GM20431 (cell line): ENCODE measurements at regions not wholly inside any gene's neighbourhood (a gene's known extent, or its start where the extent isn't known, plus 50 kb on each side); places are given as distances from the start of the nearest gene placed in this dataset.
"Not testable (repeated sequence)": the region's sequence is repeated elsewhere in the genome, so short reads cannot be mapped to it uniquely, and the experiment has no call there.

Source experiments
- in situ Hi-C: fragments of 300-500 bp; cut with MseI, MboI; formaldehyde crosslinking; loops from one replicate; pipeline ENCODE4 v1.15.0; 2020; ENCODE audit warnings: low sequenced_read_pairs; ENCODE audit not compliant: unreplicated experiment

- in situ Hi-C loops, result no loop called here
Observed at GRCh38 chr12:34097213-34097612, 74.9 kb downstream of the ALG10 start.

GRCh38 chr12:34105392-34105933 is 83.2 kb downstream of the ALG10 start:
- in situ Hi-C loops, result no loop called here

GRCh38 chr12:34106172-34106571 is 83.9 kb downstream of the ALG10 start:
- in situ Hi-C loops, result no loop called here

- in situ Hi-C loops, result no loop called here
Observed at GRCh38 chr12:34107016-34107415, 84.7 kb downstream of the ALG10 start.

GRCh38 chr12:34107781-34108404 is 85.6 kb downstream of the ALG10 start:
- in situ Hi-C loops, result no loop called here

GRCh38 chr12:34108405-34108803 is 86.1 kb downstream of the ALG10 start:
- in situ Hi-C loops, result no loop called here

- in situ Hi-C loops, result no loop called here
Observed at GRCh38 chr12:34108967-34109366, 86.7 kb downstream of the ALG10 start.

- in situ Hi-C loops, result no loop called here
Observed at GRCh38 chr12:34109390-34109789, 87.1 kb downstream of the ALG10 start.

- in situ Hi-C loops, result not testable (repeated sequence)
Observed at GRCh38 chr12:34109909-34110531, 87.7 kb downstream of the ALG10 start.

GRCh38 chr12:34119366-34119765 is 97.1 kb downstream of the ALG10 start:
- in situ Hi-C loops, result no loop called here

- in situ Hi-C loops, result loop anchor here (10.0 kb wide), 1 partner anchor 93 kb away; no protein-coding TSS in a partner anchor
Observed at GRCh38 chr12:34121360-34121759, 99.1 kb downstream of the ALG10 start.

GRCh38 chr12:34123092-34123491 is 100.8 kb downstream of the ALG10 start:
- in situ Hi-C loops, result loop anchor here (10.0 kb wide), 1 partner anchor 92 kb away; no protein-coding TSS in a partner anchor

GRCh38 chr12:34124608-34125007 is 102.3 kb downstream of the ALG10 start:
- in situ Hi-C loops, result loop anchor here (10.0 kb wide), 1 partner anchor 90 kb away; no protein-coding TSS in a partner anchor

GRCh38 chr12:34126239-34126641 is 103.9 kb downstream of the ALG10 start:
- in situ Hi-C loops, result loop anchor here (10.0 kb wide), 1 partner anchor 89 kb away; no protein-coding TSS in a partner anchor

- in situ Hi-C loops, result loop anchor here (10.0 kb wide), 1 partner anchor 88 kb away; no protein-coding TSS in a partner anchor
Observed at GRCh38 chr12:34126805-34127204, 104.5 kb downstream of the ALG10 start.

GRCh38 chr12:34127379-34127778 is 105.1 kb downstream of the ALG10 start:
- in situ Hi-C loops, result loop anchor here (10.0 kb wide), 1 partner anchor 87 kb away; no protein-coding TSS in a partner anchor

- in situ Hi-C loops, result no loop called here
Observed at GRCh38 chr12:34142430-34142829, 120.1 kb downstream of the ALG10 start.

- in situ Hi-C loops, result no loop called here
Observed at GRCh38 chr12:34151019-34151418, 128.7 kb downstream of the ALG10 start.

- in situ Hi-C loops, result no loop called here
Observed at GRCh38 chr12:34163443-34163842, 141.1 kb downstream of the ALG10 start.

GRCh38 chr12:34166427-34167060 is 144.2 kb downstream of the ALG10 start:
- in situ Hi-C loops, result no loop called here

GRCh38 chr12:34168507-34168906 is 146.2 kb downstream of the ALG10 start:
- in situ Hi-C loops, result not testable (repeated sequence)
